H1 (cell line): ENCODE measurements at regions not wholly inside any gene's neighbourhood (a gene's known extent, or its start where the extent isn't known, plus 50 kb on each side); places are given as distances from the start of the nearest gene placed in this dataset.

Experiments used
- CTCF ChIA-PET: fragments of 300-600 bp; sonication (Branson Sonifier 250); formaldehyde crosslinking; loops from one replicate; lab custom pipeline; 2021; ENCODE audit not compliant: partially characterized antibody; lab: Charles Lee
- POLR2A ChIA-PET: fragments of 300-600 bp; sonication (Branson Sonifier 250); formaldehyde crosslinking; loops from one replicate; lab custom pipeline; 2021; ENCODE audit warnings: inconsistent platforms; ENCODE audit not compliant: partially characterized antibody; lab: Charles Lee
- DNase-seq, 2 experiments: peaks; one replicate each; pipeline versions ENCODE4 v3.0.0 to v3.0.0-alpha.2; 2010 to 2022; ENCODE audit warnings: low spot score in 2 of 2, low read depth in 1 of 2, mixed read lengths in 1 of 2
- FAIRE-seq: peaks from 2 replicates; lab custom pipeline; 2011; peaks lifted over from hg19 to GRCh38; lab: Jason Lieb, UNC
- H2AFZ ChIP-seq: 2 replicates; pipeline ENCODE4 v1.8.1; 2012; ENCODE audit warnings: low read length, inconsistent platforms
- H2AK5ac ChIP-seq: 2 replicates; pipeline ENCODE4 v1.6.1; 2013; ENCODE audit warnings: low read depth, low read length
- H2BK120ac ChIP-seq: replicated peaks from 2 replicates; pipeline ENCODE3; 2013; ENCODE audit warnings: low read depth, low read length, inconsistent platforms
- H2BK12ac ChIP-seq: 2 replicates; pipeline ENCODE4 v1.6.1; 2013; ENCODE audit warnings: low read depth, low read length
- H2BK15ac ChIP-seq: 2 replicates; pipeline ENCODE4 v1.6.1; 2013; ENCODE audit warnings: low read length
- H2BK20ac ChIP-seq: 2 replicates; pipeline ENCODE4 v1.6.1; 2013; ENCODE audit warnings: low read length
- H2BK5ac ChIP-seq: 2 replicates; pipeline ENCODE4 v1.6.1; 2013; ENCODE audit warnings: low read depth, low read length
- H3K14ac ChIP-seq: 2 replicates; pipeline ENCODE4 v1.6.1; 2013; ENCODE audit warnings: inconsistent platforms; ENCODE audit not compliant: insufficient read length
- H3K18ac ChIP-seq: 2 replicates; pipeline ENCODE4 v1.6.1; 2013; ENCODE audit warnings: low read length; ENCODE audit errors: extremely low read depth
- H3K23ac ChIP-seq: 2 replicates; pipeline ENCODE4 v1.6.1; 2013; ENCODE audit warnings: inconsistent platforms; ENCODE audit not compliant: insufficient read length
- H3K23me2 ChIP-seq: 2 replicates; pipeline ENCODE4 v1.6.1; 2013; ENCODE audit warnings: low read depth, low read length
- H3K27ac ChIP-seq: 2 replicates; pipeline ENCODE4 v1.6.1; 2011; ENCODE audit warnings: low read depth, low read length, inconsistent platforms
- H3K27me3 ChIP-seq, 4 experiments: replicated peaks in 1 of 4; 1 replicate in 1 of 4; 2 replicates in 3 of 4; pipeline versions ENCODE4 v1.6.1 to v1.8.1; 2011 to 2013; ENCODE audit warnings: low read length in 3 of 4, mild to moderate bottlenecking in 3 of 4, inconsistent platforms in 2 of 4, mixed read lengths in 2 of 4, moderate library complexity in 1 of 4; ENCODE audit not compliant: control insufficient read depth in 3 of 4, insufficient read depth in 3 of 4; ENCODE audit errors: extremely low read depth in 1 of 4
- H3K36me3 ChIP-seq, 4 experiments: 2 replicates each; pipeline versions ENCODE4 v1.6.1 to v1.8.1; 2011 to 2013; ENCODE audit warnings: mild to moderate bottlenecking in 4 of 4, low read length in 3 of 4, moderate library complexity in 2 of 4, control low read depth in 1 of 4, inconsistent platforms in 1 of 4; ENCODE audit not compliant: insufficient read depth in 4 of 4, control insufficient read depth in 2 of 4
- H3K4ac ChIP-seq: replicated peaks from 2 replicates; pipeline ENCODE3; 2013; ENCODE audit warnings: low read length, low read depth, mixed read lengths, inconsistent platforms; ENCODE audit not compliant: insufficient read length
- H3K4me1 ChIP-seq, 4 experiments: replicated peaks in 1 of 4; 1 replicate in 1 of 4; 2 replicates in 3 of 4; pipeline versions ENCODE4 v1.6.1 to v1.8.1; 2011 to 2013; ENCODE audit warnings: low read length in 3 of 4, inconsistent platforms in 2 of 4, mixed read lengths in 1 of 4; ENCODE audit not compliant: insufficient read depth in 4 of 4, control insufficient read depth in 3 of 4
- H3K4me2 ChIP-seq, 2 experiments: 2 replicates each; pipeline versions ENCODE4 v1.6.1 to v1.8.1; 2011 to 2013; ENCODE audit warnings: low read depth in 2 of 2, low read length in 2 of 2, control low read depth in 1 of 2, inconsistent platforms in 1 of 2, mild to moderate bottlenecking in 1 of 2; ENCODE audit not compliant: insufficient read depth in 1 of 2
- H3K4me3 ChIP-seq, 4 experiments: fragments of 200-600, 300-600 bp in 1 of 4; sonication (generic), shearing (Covaris generic), sonication (Bioruptor Twin) in 1 of 4; 2 replicates each; pipeline versions ENCODE4 v1.5.1 to v1.8.1; 2011 to 2016; ENCODE audit warnings: low read length in 4 of 4, low read depth in 3 of 4, control low read depth in 2 of 4, inconsistent platforms in 2 of 4, mild to moderate bottlenecking in 2 of 4, mixed read lengths in 1 of 4, moderate library complexity in 1 of 4; ENCODE audit not compliant: insufficient read depth in 2 of 4; ENCODE audit errors: extremely low read depth in 1 of 4
- H3K56ac ChIP-seq: replicated peaks from 2 replicates; pipeline ENCODE3; 2013; ENCODE audit warnings: low read depth, mild to moderate bottlenecking, mixed read lengths, low read length, inconsistent platforms; ENCODE audit not compliant: insufficient read length
- H3K79me1 ChIP-seq: 2 replicates; pipeline ENCODE4 v1.6.1; 2013; ENCODE audit warnings: low read depth, low read length, control low read depth
- H3K79me2 ChIP-seq, 2 experiments: 2 replicates each; pipeline versions ENCODE4 v1.6.1 to v1.8.1; 2012 to 2013; ENCODE audit warnings: low read length in 2 of 2, mild to moderate bottlenecking in 2 of 2, inconsistent platforms in 1 of 2; ENCODE audit not compliant: insufficient read depth in 2 of 2, control insufficient read depth in 1 of 2
- H3K9ac ChIP-seq, 4 experiments: replicated peaks in 1 of 4; 1 replicate in 1 of 4; 2 replicates in 3 of 4; pipeline versions ENCODE4 v1.6.1 to v1.8.1; 2011 to 2013; ENCODE audit warnings: low read depth in 3 of 4, low read length in 3 of 4, control low read depth in 2 of 4, mild to moderate bottlenecking in 2 of 4, moderate library complexity in 2 of 4, inconsistent platforms in 1 of 4; ENCODE audit errors: extremely low read depth in 1 of 4
- H3K9me3 ChIP-seq, 2 experiments: 2 replicates each; pipeline versions ENCODE4 v1.6.1 to v1.8.1; 2012 to 2013; ENCODE audit warnings: mild to moderate bottlenecking in 2 of 2, moderate library complexity in 2 of 2, control low read depth in 1 of 2, inconsistent platforms in 1 of 2, low read depth in 1 of 2, low read length in 1 of 2, mixed read lengths in 1 of 2; ENCODE audit not compliant: insufficient read depth in 2 of 2
- H4K20me1 ChIP-seq, 2 experiments: replicated peaks in 1 of 2; 2 replicates each; pipeline versions ENCODE3 to v1.8.1; 2011 to 2013; ENCODE audit warnings: inconsistent platforms in 2 of 2, low read length in 2 of 2, mild to moderate bottlenecking in 1 of 2; ENCODE audit not compliant: insufficient read depth in 2 of 2, control insufficient read depth in 1 of 2
- H4K5ac ChIP-seq: 2 replicates; pipeline ENCODE4 v1.6.1; 2013; ENCODE audit warnings: low read length, low read depth, mixed read lengths, inconsistent platforms; ENCODE audit not compliant: insufficient read length
- H4K8ac ChIP-seq: 2 replicates; pipeline ENCODE4 v1.8.0; 2013; ENCODE audit warnings: mild to moderate bottlenecking, moderate library complexity, low read length, inconsistent platforms; ENCODE audit not compliant: insufficient read depth; ENCODE audit errors: extremely low read depth
- H4K91ac ChIP-seq: replicated peaks from 2 replicates; pipeline ENCODE3; 2013; ENCODE audit warnings: low read length, mixed read lengths, inconsistent platforms; ENCODE audit not compliant: insufficient read length
- ATF2 ChIP-seq: IDR thresholded peaks from 2 replicates; pipeline ENCODE4 v1.6.1; 2012; ENCODE audit warnings: low read length, inconsistent platforms
- MAX ChIP-seq: IDR thresholded peaks from 2 replicates; pipeline ENCODE4 v1.6.1; 2012; ENCODE audit warnings: inconsistent platforms
- RBBP5 ChIP-seq: IDR thresholded peaks from 2 replicates; pipeline ENCODE4 v1.7.1; 2012; ENCODE audit warnings: low read depth, mild to moderate bottlenecking, inconsistent platforms, low read length, moderate library complexity, borderline replicate concordance
- SAP30 ChIP-seq: fragments of 300-600 bp; sonication (generic); IDR thresholded peaks from 2 replicates; pipeline ENCODE4 v1.7.1; 2012; ENCODE audit warnings: low read length, moderate library complexity, mild to moderate bottlenecking, inconsistent platforms; ENCODE audit not compliant: insufficient read depth, insufficient replicate concordance
- ZNF274 ChIP-seq: IDR thresholded peaks from 2 replicates; pipeline ENCODE4 v1.7.0; 2012; ENCODE audit warnings: low read length, borderline replicate concordance; ENCODE audit errors: extremely low read depth
- TF ChIP-seq, protein P1 (sequence below): IDR thresholded peaks from 2 replicates; pipeline ENCODE4 v1.6.1; 2011; ENCODE audit warnings: low read depth, mild to moderate bottlenecking, low read length; ENCODE audit not compliant: insufficient read depth

GRCh38 chr1:177334903-177335302 lies 164.1 kb downstream of the BRINP2 start:
- H4K91ac ChIP-seq: no peak overlapping the region
- H3K4me3 ChIP-seq: no peak overlapping the region
- no peaks in the 10 kb centered on the region for H3K79me2 ChIP-seq
- H3K9ac ChIP-seq: no peak overlapping the region
- no peak overlapping the region for H2BK12ac ChIP-seq
- H2BK120ac ChIP-seq: no peak overlapping the region
- H3K36me3 ChIP-seq: no peaks in the 10 kb centered on the region
- no peak overlapping the region for H2AFZ ChIP-seq
- no peaks in the 10 kb centered on the region for H3K9me3 ChIP-seq
- no peaks in the 10 kb centered on the region for H3K79me1 ChIP-seq
- no peak overlapping the region for H3K27ac ChIP-seq
- H3K14ac ChIP-seq: no peak overlapping the region
- no peaks in the 10 kb centered on the region for H3K27me3 ChIP-seq
- H3K4me2 ChIP-seq: no peak overlapping the region
- no peaks in the 10 kb centered on the region for H4K20me1 ChIP-seq
- no peak overlapping the region for H3K18ac ChIP-seq
- H3K23ac ChIP-seq: no peak overlapping the region
- H3K56ac ChIP-seq: no peak overlapping the region
- H4K8ac ChIP-seq: no peak overlapping the region
- no peak overlapping the region for H2AK5ac ChIP-seq
- FAIRE-seq (no peak), DNase-seq (no peak)
- no peak overlapping the region for H3K4ac ChIP-seq
- H2BK20ac ChIP-seq: no peak overlapping the region
- POLR2A ChIA-PET: no interaction called here
- CTCF ChIA-PET: interaction anchor here (0.7 to 2.4 kb wide), 7 partner anchors 12 to 63 kb away, joined by 3 to 11 read pairs (median 4); no protein-coding TSS in a partner anchor
- H2BK15ac ChIP-seq: no peak overlapping the region
- H3K23me2 ChIP-seq: no peaks in the 10 kb centered on the region
- no peak overlapping the region for H4K5ac ChIP-seq
- H3K4me1 ChIP-seq: no peaks in the 10 kb centered on the region
- no peak overlapping the region for H2BK5ac ChIP-seq
- TF ChIP-seq SAP30 (no peak), ZNF274 (no peak), RBBP5 (no peak), ATF2 (no peak), MAX (no peak)
- TF ChIP-seq, protein P1, sequence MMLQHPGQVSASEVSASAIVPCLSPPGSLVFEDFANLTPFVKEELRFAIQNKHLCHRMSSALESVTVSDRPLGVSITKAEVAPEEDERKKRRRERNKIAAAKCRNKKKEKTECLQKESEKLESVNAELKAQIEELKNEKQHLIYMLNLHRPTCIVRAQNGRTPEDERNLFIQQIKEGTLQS: no peak
